ENCODE measurements at regions not wholly inside any gene's neighbourhood (a gene's known extent, or its start where the extent isn't known, plus 50 kb on each side); places are given as distances from the start of the nearest gene placed in this dataset.

- H3K9me2 ChIP-seq (ENCODE audit: insufficient read depth) = no peaks in the 10 kb centered on the region
- H2AFZ ChIP-seq = no peak overlapping the region
- no peak for DNase-seq
- H3K79me2 ChIP-seq (ENCODE audit: insufficient read depth) = no peaks in the 10 kb centered on the region
- no peaks in the 10 kb centered on the region for H3K36me3 ChIP-seq (ENCODE audit: low read depth)
- no peak overlapping the region for H3K4me2 ChIP-seq (ENCODE audit: unreplicated experiment)
- no peak overlapping the region for H3K27ac ChIP-seq
- no peaks in the 10 kb centered on the region for H3K4me1 ChIP-seq (ENCODE audit: insufficient read depth)
- 61 to 62% methylated on average over 13 of the region's 13 CpGs for WGBS, 2 experiments (ENCODE audit: low coverage in 1 of 2, low lambda C conversion rate in 2 of 2, missing lambda C conversion rate in 2 of 2)
- no peak overlapping the region for H3K4me3 ChIP-seq
- no peak overlapping the region for H3K9ac ChIP-seq
- H4K20me1 ChIP-seq (ENCODE audit: insufficient read depth) = no peaks in the 10 kb centered on the region
- in situ Hi-C loops (cut with MboI) = no loop called here
- no peaks in the 10 kb centered on the region for H3K9me3 ChIP-seq (ENCODE audit: low read depth)
- peaks cover 47% of the 10 kb centered on the region for H3K27me3 ChIP-seq (replicated peaks; ENCODE audit: insufficient read depth)
- H3F3A ChIP-seq (ENCODE audit: insufficient read depth) = no peaks in the 10 kb centered on the region
- TF ChIP-seq EZH2phosphoT487 (IDR thresholded peaks at IDR 0.05; ENCODE audit: insufficient read depth, low read depth) (no peak), EZH2 (IDR thresholded peaks at IDR 0.05; ENCODE audit: insufficient read depth, poor library complexity, severe bottlenecking) (no peak)
Measured at GRCh38 chr6:15734118-15734897, 71.5 kb upstream of the DTNBP1 start.

GRCh38 chr6:15730922-15731321 is 68.1 kb upstream of the DTNBP1 start:
- Histone ChIP-seq H3K4me1 (ENCODE audit: insufficient read depth) (no peaks in the 10 kb centered on the region), H3K9ac (no peak overlapping the region), H3K27me3 (replicated peaks; ENCODE audit: insufficient read depth) (peaks cover 50% of the 10 kb centered on the region), H2AFZ (no peak overlapping the region), H3K79me2 (ENCODE audit: insufficient read depth) (no peaks in the 10 kb centered on the region), H3K4me3 (no peak overlapping the region), H3F3A (ENCODE audit: insufficient read depth) (no peaks in the 10 kb centered on the region), H3K36me3 (ENCODE audit: low read depth) (no peaks in the 10 kb centered on the region), H3K9me2 (ENCODE audit: insufficient read depth) (no peaks in the 10 kb centered on the region), H3K9me3 (ENCODE audit: low read depth) (no peaks in the 10 kb centered on the region), H3K4me2 (ENCODE audit: unreplicated experiment) (no peak overlapping the region), H3K27ac (no peak overlapping the region), H4K20me1 (ENCODE audit: insufficient read depth) (no peaks in the 10 kb centered on the region)
- in situ Hi-C loops (cut with MboI) = no loop called here
- no peak for TF ChIP-seq EZH2 (IDR thresholded peaks at IDR 0.05; ENCODE audit: insufficient read depth, poor library complexity, severe bottlenecking)
- no peak for TF ChIP-seq EZH2phosphoT487 (IDR thresholded peaks at IDR 0.05; ENCODE audit: insufficient read depth, low read depth)
- WGBS, 2 experiments (ENCODE audit: low coverage in 1 of 2, low lambda C conversion rate in 2 of 2, missing lambda C conversion rate in 2 of 2) = 59 to 62% methylated on average over 4 of the region's 4 CpGs
- DNase-seq = no peak

- no peaks in the 10 kb centered on the region for H3K9me3 ChIP-seq (ENCODE audit: low read depth)
- H3K27ac ChIP-seq = no peak overlapping the region
- no peak overlapping the region for H3K4me2 ChIP-seq (ENCODE audit: unreplicated experiment)
- no peaks in the 10 kb centered on the region for H4K20me1 ChIP-seq (ENCODE audit: insufficient read depth)
- no peaks in the 10 kb centered on the region for H3F3A ChIP-seq (ENCODE audit: insufficient read depth)
- WGBS, 2 experiments (ENCODE audit: low coverage in 1 of 2, low lambda C conversion rate in 2 of 2, missing lambda C conversion rate in 2 of 2) = 49 to 63% methylated on average over 6 of the region's 6 CpGs
- no peak for DNase-seq
- TF ChIP-seq EZH2phosphoT487 (IDR thresholded peaks at IDR 0.05; ENCODE audit: insufficient read depth, low read depth) (no peak), EZH2 (IDR thresholded peaks at IDR 0.05; ENCODE audit: insufficient read depth, poor library complexity, severe bottlenecking) (no peak)
- peaks cover 50% of the 10 kb centered on the region for H3K27me3 ChIP-seq (replicated peaks; ENCODE audit: insufficient read depth)
- H3K36me3 ChIP-seq (ENCODE audit: low read depth) = no peaks in the 10 kb centered on the region
- H3K9ac ChIP-seq = no peak overlapping the region
- no peaks in the 10 kb centered on the region for H3K4me1 ChIP-seq (ENCODE audit: insufficient read depth)
- in situ Hi-C loops (cut with MboI) = no loop called here
- no peak overlapping the region for H3K4me3 ChIP-seq
- H2AFZ ChIP-seq = no peak overlapping the region
- no peaks in the 10 kb centered on the region for H3K79me2 ChIP-seq (ENCODE audit: insufficient read depth)
- no peaks in the 10 kb centered on the region for H3K9me2 ChIP-seq (ENCODE audit: insufficient read depth)
Measured at GRCh38 chr6:15730442-15730841, 67.6 kb upstream of the DTNBP1 start.

GRCh38 chr6:15722731-15723130 is 59.9 kb upstream of the DTNBP1 start:
- WGBS, 2 experiments (ENCODE audit: low coverage in 1 of 2, low lambda C conversion rate in 2 of 2, missing lambda C conversion rate in 2 of 2) = 83 to 93% methylated on average over 2 of the region's 2 CpGs
- Histone ChIP-seq H3K4me2 (ENCODE audit: unreplicated experiment) (no peak overlapping the region), H3K9me2 (ENCODE audit: insufficient read depth) (no peaks in the 10 kb centered on the region), H3K36me3 (ENCODE audit: low read depth) (no peaks in the 10 kb centered on the region), H3K4me3 (no peak overlapping the region), H3K9ac (no peak overlapping the region), H3K9me3 (ENCODE audit: low read depth) (no peaks in the 10 kb centered on the region), H3K27ac (no peak overlapping the region), H3K4me1 (ENCODE audit: insufficient read depth) (no peaks in the 10 kb centered on the region), H3F3A (ENCODE audit: insufficient read depth) (no peaks in the 10 kb centered on the region), H3K79me2 (ENCODE audit: insufficient read depth) (no peaks in the 10 kb centered on the region), H3K27me3 (replicated peaks; ENCODE audit: insufficient read depth) (peaks cover 20% of the 10 kb centered on the region; the same call in 1 of the 2 replicates), H2AFZ (no peak overlapping the region), H4K20me1 (ENCODE audit: insufficient read depth) (no peaks in the 10 kb centered on the region)
- in situ Hi-C loops (cut with MboI) = no loop called here
- no peak for DNase-seq
- TF ChIP-seq EZH2 (IDR thresholded peaks at IDR 0.05; ENCODE audit: insufficient read depth, poor library complexity, severe bottlenecking) = no peak
- TF ChIP-seq EZH2phosphoT487 (IDR thresholded peaks at IDR 0.05; ENCODE audit: insufficient read depth, low read depth) = no peak

Measured in GM23248 (cell line).